GM12878 (cell line): ENCODE measurements at regions not wholly inside any gene's neighbourhood (a gene's known extent, or its start where the extent isn't known, plus 50 kb on each side); places are given as distances from the start of the nearest gene placed in this dataset.

Source experiments
- ATAC-seq: fragments of 200-7000 bp; cut with Tn5 transposase; 3 replicates; pipeline ENCODE4 v1.9.1; 2020; ENCODE audit warnings: mild to moderate bottlenecking, moderate library complexity
- BruUV-seq: library from RNA; stranded (reverse); fragments of 400-500 nt; replicated peaks from 2 replicates; lab custom pipeline; 2021; lab: Mats Ljungman, UMichigan
- CTCF ChIA-PET: fragments of 300-600 bp; sonication (Branson Sonifier 250); formaldehyde crosslinking; extraction: SDS; loops from one replicate; lab custom pipeline; 2021; ENCODE audit warnings: inconsistent platforms; lab: Yijun Ruan, JAX
- POLR2A ChIA-PET: fragments of 350-600 bp; formaldehyde crosslinking; extraction: SDS; loops from one replicate; lab custom pipeline; 2021; ENCODE audit warnings: inconsistent platforms; lab: Charles Lee
- RAD21 ChIA-PET: fragments of 300-600 bp; sonication (Branson Sonifier 250); formaldehyde crosslinking; loops from one replicate; lab custom pipeline; 2023; ENCODE audit warnings: antibody characterized with exemption; ENCODE audit not compliant: unreplicated experiment; lab: Charles Lee
- SMC1A ChIA-PET: fragments of 300-600 bp; sonication (Branson Sonifier 250); formaldehyde crosslinking; loops from one replicate; lab custom pipeline; 2023; ENCODE audit not compliant: unreplicated experiment, uncharacterized antibody; lab: Charles Lee
- DNase-seq: peaks from one replicate; pipeline ENCODE4 v3.0.0-alpha.2; 2011; ENCODE audit warnings: low read depth, low spot score
- FAIRE-seq: peaks from 3 replicates; lab custom pipeline; 2011; peaks lifted over from hg19 to GRCh38; lab: Jason Lieb, UNC
- H2AFZ ChIP-seq: 2 replicates; pipeline ENCODE4 v1.6.0; 2011; ENCODE audit warnings: low read depth, low read length, control low read depth; ENCODE audit not compliant: control insufficient read depth
- H3K27ac ChIP-seq: 2 replicates; pipeline ENCODE4 v1.5.1; 2011; ENCODE audit warnings: control low read depth; ENCODE audit not compliant: control insufficient read depth, insufficient read depth
- H3K27me3 ChIP-seq, 2 experiments: replicated peaks in 1 of 2; 2 replicates each; pipeline versions ENCODE4 v1.6.0 to v1.6.1; 2011; ENCODE audit warnings: low read length in 1 of 2; ENCODE audit not compliant: control insufficient read depth in 2 of 2, insufficient read depth in 2 of 2
- H3K36me3 ChIP-seq, 2 experiments: 2 replicates each; pipeline ENCODE4 v1.5.1; 2011; ENCODE audit warnings: low read length in 1 of 2; ENCODE audit not compliant: control insufficient read depth in 2 of 2, insufficient read depth in 2 of 2
- H3K4me1 ChIP-seq: 2 replicates; pipeline ENCODE4 v1.6.1; 2011; ENCODE audit warnings: mild to moderate bottlenecking, low read length, moderate library complexity, mixed read lengths; ENCODE audit not compliant: control insufficient read depth, insufficient read depth
- H3K4me2 ChIP-seq: 2 replicates; pipeline ENCODE4 v1.6.0; 2011; ENCODE audit warnings: control low read depth; ENCODE audit not compliant: control insufficient read depth, insufficient read depth
- H3K4me3 ChIP-seq: fragments of 200-600 bp; sonication (generic); 2 replicates; pipeline ENCODE4 v1.5.1; 2016
- H3K79me2 ChIP-seq: 2 replicates; pipeline ENCODE4 v1.6.0; 2011; ENCODE audit warnings: low read length; ENCODE audit not compliant: control insufficient read depth, insufficient read depth
- H3K9ac ChIP-seq: 2 replicates; pipeline ENCODE4 v1.8.0; 2011; ENCODE audit warnings: low read length, control low read depth, mixed read lengths; ENCODE audit not compliant: control insufficient read depth, insufficient read depth
- H3K9me3 ChIP-seq: replicated peaks from 3 replicates; pipeline ENCODE4 v1.5.1; 2011; ENCODE audit warnings: mild to moderate bottlenecking, low read length; ENCODE audit not compliant: control insufficient read depth, insufficient read depth
- H4K20me1 ChIP-seq: 2 replicates; pipeline ENCODE4 v1.6.0; 2011; ENCODE audit not compliant: control insufficient read depth, insufficient read depth
- ASH2L ChIP-seq: fragments of 300-600, 200-600 bp; sonication (generic); IDR thresholded peaks from 2 replicates; pipeline ENCODE4 v1.6.1; 2017; ENCODE audit warnings: low read depth, mild to moderate bottlenecking, borderline replicate concordance
- EP300 ChIP-seq, 2 experiments: fragments of 150-350 bp in 1 of 2; IDR thresholded peaks; 2 replicates each; pipeline ENCODE4 v1.6.1; 2011 to 2012; ENCODE audit warnings: low read depth in 2 of 2, low read length in 2 of 2, borderline replicate concordance in 1 of 2, improper control_type of control experiment in 1 of 2, inconsistent platforms in 1 of 2; ENCODE audit not compliant: control insufficient read depth in 1 of 2
- HCFC1 ChIP-seq: fragments of 150-350 bp; IDR thresholded peaks from 2 replicates; pipeline ENCODE4 v1.6.1; 2014; ENCODE audit warnings: low read length
- KDM1A ChIP-seq: fragments of 200-600 bp; sonication (generic); IDR thresholded peaks from 2 replicates; pipeline ENCODE4 v1.6.1; 2016; ENCODE audit warnings: borderline replicate concordance
- LARP7 ChIP-seq: fragments of 450-650 bp; IDR thresholded peaks from 2 replicates; pipeline ENCODE4 v1.6.1; 2017; ENCODE audit warnings: mild to moderate bottlenecking
- MXI1 ChIP-seq: fragments of 150-350 bp; IDR thresholded peaks from 2 replicates; pipeline ENCODE4 v1.6.1; 2011; ENCODE audit warnings: low read depth, mild to moderate bottlenecking, inconsistent platforms, low read length, improper control_type of control experiment
- MYB ChIP-seq: fragments of 150-350 bp; IDR thresholded peaks from 2 replicates; pipeline ENCODE4 v1.6.1; 2014; ENCODE audit warnings: mild to moderate bottlenecking, low read depth, low read length, borderline replicate concordance
- PAX8 ChIP-seq: fragments of 450-650 bp; IDR thresholded peaks from 2 replicates; pipeline ENCODE4 v1.6.1; 2017; ENCODE audit warnings: mild to moderate bottlenecking, moderate library complexity
- SIX5 ChIP-seq: IDR thresholded peaks from 2 replicates; pipeline ENCODE4 v1.6.1; 2011; ENCODE audit warnings: mild to moderate bottlenecking, low read depth, low read length, moderate library complexity; ENCODE audit not compliant: severe bottlenecking
- ZBED1 ChIP-seq: IDR thresholded peaks from 2 replicates; pipeline ENCODE4 v1.6.1; 2016; ENCODE audit warnings: borderline replicate concordance
- ZSCAN29 ChIP-seq: fragments of 450-650 bp; IDR thresholded peaks from 2 replicates; pipeline ENCODE4 v1.6.1; 2017; ENCODE audit warnings: mild to moderate bottlenecking, moderate library complexity
- WGBS: methylation state at CpG from one replicate; pipeline ENCODE4 v1.1.6; 2016; ENCODE audit warnings: low lambda C conversion rate; ENCODE audit not compliant: insufficient replicate concordance, insufficient coverage; ENCODE audit errors: missing lambda C conversion rate; 5-methylcytosine and 5-hydroxymethylcytosine counted together
- in situ Hi-C: fragments of 300-500 bp; cut with MboI; formaldehyde crosslinking; loops from 9 replicates; pipeline ENCODE4 v1.14.3; 2018; ENCODE audit warnings: mixed read lengths
- intact Hi-C: fragments of 100-400 bp; cut with micrococcal nuclease; formaldehyde crosslinking; loops from one replicate; pipeline ENCODE4 v1.14.2; 2022; ENCODE audit not compliant: unreplicated experiment
- TF ChIP-seq, protein P1 (sequence below): fragments of 450-650 bp; IDR thresholded peaks from 2 replicates; pipeline ENCODE4 v1.6.1; 2017; ENCODE audit warnings: mild to moderate bottlenecking
- TF ChIP-seq, protein P2 (sequence below): fragments of 150-350 bp; IDR thresholded peaks from 2 replicates; pipeline ENCODE4 v1.6.1; 2014; ENCODE audit warnings: mild to moderate bottlenecking, low read depth, low read length
- TF ChIP-seq, protein P3 (sequence below): IDR thresholded peaks from 2 replicates; pipeline ENCODE4 v1.6.1; 2011; ENCODE audit warnings: borderline replicate concordance, low read depth, mild to moderate bottlenecking, moderate library complexity, low read length; ENCODE audit not compliant: insufficient read depth, poor library complexity, severe bottlenecking
- TF ChIP-seq, protein P4 (sequence below): fragments of 450-650 bp; IDR thresholded peaks from 2 replicates; pipeline ENCODE4 v1.6.1; 2017; ENCODE audit warnings: low read depth, mild to moderate bottlenecking, moderate library complexity
- TF ChIP-seq, protein P5 (sequence below): fragments of 450-650 bp; IDR thresholded peaks from 2 replicates; pipeline ENCODE4 v1.6.1; 2016; ENCODE audit warnings: mild to moderate bottlenecking

DNA sequence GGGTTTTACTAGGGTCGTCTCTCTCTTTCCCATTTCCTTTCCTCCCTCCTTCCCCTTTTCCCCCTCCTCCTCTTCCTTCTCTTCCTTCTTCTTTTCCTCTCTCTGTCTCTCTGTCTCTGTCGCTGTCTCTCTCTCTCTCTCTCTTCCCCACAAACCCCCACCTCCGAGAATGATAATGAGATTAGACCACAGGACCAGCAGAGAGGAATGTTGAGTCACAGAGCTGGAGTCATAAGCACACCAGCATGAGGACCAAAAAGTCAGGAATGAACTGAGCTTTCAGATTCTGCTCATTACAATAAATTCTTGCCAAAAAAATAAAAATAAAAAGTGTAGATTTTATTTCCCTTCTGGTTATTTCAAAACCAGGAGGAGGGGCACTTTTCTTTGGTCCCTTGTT lies 377.4 kb downstream of the LTN1 start (continued):
- TF ChIP-seq, protein P1, sequence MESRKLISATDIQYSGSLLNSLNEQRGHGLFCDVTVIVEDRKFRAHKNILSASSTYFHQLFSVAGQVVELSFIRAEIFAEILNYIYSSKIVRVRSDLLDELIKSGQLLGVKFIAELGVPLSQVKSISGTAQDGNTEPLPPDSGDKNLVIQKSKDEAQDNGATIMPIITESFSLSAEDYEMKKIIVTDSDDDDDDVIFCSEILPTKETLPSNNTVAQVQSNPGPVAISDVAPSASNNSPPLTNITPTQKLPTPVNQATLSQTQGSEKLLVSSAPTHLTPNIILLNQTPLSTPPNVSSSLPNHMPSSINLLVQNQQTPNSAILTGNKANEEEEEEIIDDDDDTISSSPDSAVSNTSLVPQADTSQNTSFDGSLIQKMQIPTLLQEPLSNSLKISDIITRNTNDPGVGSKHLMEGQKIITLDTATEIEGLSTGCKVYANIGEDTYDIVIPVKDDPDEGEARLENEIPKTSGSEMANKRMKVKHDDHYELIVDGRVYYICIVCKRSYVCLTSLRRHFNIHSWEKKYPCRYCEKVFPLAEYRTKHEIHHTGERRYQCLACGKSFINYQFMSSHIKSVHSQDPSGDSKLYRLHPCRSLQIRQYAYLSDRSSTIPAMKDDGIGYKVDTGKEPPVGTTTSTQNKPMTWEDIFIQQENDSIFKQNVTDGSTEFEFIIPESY: no peak
- TF ChIP-seq, protein P2, sequence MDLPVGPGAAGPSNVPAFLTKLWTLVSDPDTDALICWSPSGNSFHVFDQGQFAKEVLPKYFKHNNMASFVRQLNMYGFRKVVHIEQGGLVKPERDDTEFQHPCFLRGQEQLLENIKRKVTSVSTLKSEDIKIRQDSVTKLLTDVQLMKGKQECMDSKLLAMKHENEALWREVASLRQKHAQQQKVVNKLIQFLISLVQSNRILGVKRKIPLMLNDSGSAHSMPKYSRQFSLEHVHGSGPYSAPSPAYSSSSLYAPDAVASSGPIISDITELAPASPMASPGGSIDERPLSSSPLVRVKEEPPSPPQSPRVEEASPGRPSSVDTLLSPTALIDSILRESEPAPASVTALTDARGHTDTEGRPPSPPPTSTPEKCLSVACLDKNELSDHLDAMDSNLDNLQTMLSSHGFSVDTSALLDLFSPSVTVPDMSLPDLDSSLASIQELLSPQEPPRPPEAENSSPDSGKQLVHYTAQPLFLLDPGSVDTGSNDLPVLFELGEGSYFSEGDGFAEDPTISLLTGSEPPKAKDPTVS: no peak
- no peak for TF ChIP-seq EP300 (IDR thresholded peaks at IDR 0.05; ENCODE audit: borderline replicate concordance in 1 of 2, control insufficient read depth in 1 of 2, low read depth in 2 of 2, low read length in 2 of 2)
- TF ChIP-seq, protein P3, sequence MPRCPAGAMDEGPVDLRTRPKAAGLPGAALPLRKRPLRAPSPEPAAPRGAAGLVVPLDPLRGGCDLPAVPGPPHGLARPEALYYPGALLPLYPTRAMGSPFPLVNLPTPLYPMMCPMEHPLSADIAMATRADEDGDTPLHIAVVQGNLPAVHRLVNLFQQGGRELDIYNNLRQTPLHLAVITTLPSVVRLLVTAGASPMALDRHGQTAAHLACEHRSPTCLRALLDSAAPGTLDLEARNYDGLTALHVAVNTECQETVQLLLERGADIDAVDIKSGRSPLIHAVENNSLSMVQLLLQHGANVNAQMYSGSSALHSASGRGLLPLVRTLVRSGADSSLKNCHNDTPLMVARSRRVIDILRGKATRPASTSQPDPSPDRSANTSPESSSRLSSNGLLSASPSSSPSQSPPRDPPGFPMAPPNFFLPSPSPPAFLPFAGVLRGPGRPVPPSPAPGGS: no peak
- TF ChIP-seq, all 136 proteins: peak for 0

DNA sequence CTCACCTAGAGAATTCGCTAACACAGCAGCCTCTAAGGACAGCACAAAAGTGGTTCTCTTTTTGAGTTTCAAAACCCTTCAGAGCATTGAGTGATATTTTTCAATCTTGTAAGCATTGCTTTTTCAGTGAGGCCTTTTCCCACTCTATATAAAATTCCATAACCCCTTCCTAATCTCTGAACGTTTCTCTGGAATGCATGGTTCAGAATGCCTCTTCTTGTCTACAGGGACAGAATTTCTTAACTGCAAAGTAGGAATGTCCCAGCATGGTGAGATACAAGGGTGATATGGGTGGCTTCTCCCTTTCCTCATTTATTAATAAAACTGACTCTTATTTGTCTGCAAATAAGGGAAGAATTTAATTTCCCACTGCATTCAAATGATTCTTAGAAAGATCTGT lies 377.9 kb downstream of the LTN1 start:
- WGBS: 37% methylated on average over 2 of the region's 2 CpGs
- H3K4me1 ChIP-seq: no peaks in the 10 kb centered on the region
- TF ChIP-seq LARP7 (no peak), ZBED1 (no peak), SIX5 (no peak), ZSCAN29 (no peak), MYB (no peak), MXI1 (no peak), KDM1A (no peak), HCFC1 (no peak), PAX8 (no peak), ASH2L (no peak)
- TF ChIP-seq, protein P4, sequence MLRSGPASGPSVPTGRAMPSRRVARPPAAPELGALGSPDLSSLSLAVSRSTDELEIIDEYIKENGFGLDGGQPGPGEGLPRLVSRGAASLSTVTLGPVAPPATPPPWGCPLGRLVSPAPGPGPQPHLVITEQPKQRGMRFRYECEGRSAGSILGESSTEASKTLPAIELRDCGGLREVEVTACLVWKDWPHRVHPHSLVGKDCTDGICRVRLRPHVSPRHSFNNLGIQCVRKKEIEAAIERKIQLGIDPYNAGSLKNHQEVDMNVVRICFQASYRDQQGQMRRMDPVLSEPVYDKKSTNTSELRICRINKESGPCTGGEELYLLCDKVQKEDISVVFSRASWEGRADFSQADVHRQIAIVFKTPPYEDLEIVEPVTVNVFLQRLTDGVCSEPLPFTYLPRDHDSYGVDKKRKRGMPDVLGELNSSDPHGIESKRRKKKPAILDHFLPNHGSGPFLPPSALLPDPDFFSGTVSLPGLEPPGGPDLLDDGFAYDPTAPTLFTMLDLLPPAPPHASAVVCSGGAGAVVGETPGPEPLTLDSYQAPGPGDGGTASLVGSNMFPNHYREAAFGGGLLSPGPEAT: no peak
- TF ChIP-seq, protein P5, sequence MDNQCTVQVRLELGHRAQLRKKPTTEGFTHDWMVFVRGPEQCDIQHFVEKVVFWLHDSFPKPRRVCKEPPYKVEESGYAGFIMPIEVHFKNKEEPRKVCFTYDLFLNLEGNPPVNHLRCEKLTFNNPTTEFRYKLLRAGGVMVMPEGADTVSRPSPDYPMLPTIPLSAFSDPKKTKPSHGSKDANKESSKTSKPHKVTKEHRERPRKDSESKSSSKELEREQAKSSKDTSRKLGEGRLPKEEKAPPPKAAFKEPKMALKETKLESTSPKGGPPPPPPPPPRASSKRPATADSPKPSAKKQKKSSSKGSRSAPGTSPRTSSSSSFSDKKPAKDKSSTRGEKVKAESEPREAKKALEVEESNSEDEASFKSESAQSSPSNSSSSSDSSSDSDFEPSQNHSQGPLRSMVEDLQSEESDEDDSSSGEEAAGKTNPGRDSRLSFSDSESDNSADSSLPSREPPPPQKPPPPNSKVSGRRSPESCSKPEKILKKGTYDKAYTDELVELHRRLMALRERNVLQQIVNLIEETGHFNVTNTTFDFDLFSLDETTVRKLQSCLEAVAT: no peak

More for the DNA sequence above, 377.9 kb downstream of the LTN1 start:
- POLR2A ChIA-PET: no interaction called here
- Histone ChIP-seq H3K9me3 (no peaks in the 10 kb centered on the region), H3K79me2 (no peaks in the 10 kb centered on the region), H3K36me3 (no peaks in the 10 kb centered on the region), H3K4me2 (no peak overlapping the region), H3K4me3 (no peak overlapping the region), H3K27me3 (no peaks in the 10 kb centered on the region), H3K27ac (no peak overlapping the region), H3K9ac (no peak overlapping the region), H4K20me1 (no peaks in the 10 kb centered on the region), H2AFZ (no peak overlapping the region)
- SMC1A ChIA-PET: no interaction called here
- BruUV-seq: no TSS peak
- in situ Hi-C loops: no loop called here
- ATAC-seq: no peak
- no peak for DNase-seq
- RAD21 ChIA-PET: no interaction called here
- CTCF ChIA-PET: no interaction called here
- no peak for FAIRE-seq
- intact Hi-C loops: no loop called here
